HL-60 (cell line): ENCODE measurements at regions not wholly inside any gene's neighbourhood (a gene's known extent, or its start where the extent isn't known, plus 50 kb on each side); places are given as distances from the start of the nearest gene placed in this dataset.

Experiments
- DNase-seq, 2 experiments: peaks; one replicate each; pipeline ENCODE4 v3.0.0-alpha.2; 2010 to 2020; ENCODE audit warnings: low read depth in 1 of 2, low spot score in 1 of 2
- H3K27ac ChIP-seq: fragments of 250-450 bp; sonication (Bioruptor Pico); replicated peaks from 2 replicates; pipeline ENCODE4 v1.5.1; 2020; ENCODE audit warnings: mild to moderate bottlenecking, moderate library complexity
- H3K27me3 ChIP-seq: fragments of 250-450 bp; sonication (Bioruptor Pico); 2 replicates; pipeline ENCODE4 v1.5.1; 2021; ENCODE audit warnings: mild to moderate bottlenecking, moderate library complexity; ENCODE audit not compliant: insufficient read depth, poor library complexity, severe bottlenecking
- H3K4me3 ChIP-seq: replicated peaks from 2 replicates; pipeline ENCODE4 v1.5.1; 2011; ENCODE audit warnings: mild to moderate bottlenecking, control low read depth, low read length; ENCODE audit not compliant: insufficient read depth
- GABPA ChIP-seq: IDR thresholded peaks from 2 replicates; pipeline ENCODE4 v1.6.1; 2012; ENCODE audit warnings: low read depth
- POLR2AphosphoS5 ChIP-seq: IDR thresholded peaks from 2 replicates; pipeline ENCODE4 v1.6.1; 2012; ENCODE audit warnings: low read depth
- SPI1 ChIP-seq: IDR thresholded peaks from 2 replicates; pipeline ENCODE4 v1.6.1; 2012; ENCODE audit warnings: low read depth, mild to moderate bottlenecking, borderline replicate concordance
- TF ChIP-seq, protein P1 (sequence below): IDR thresholded peaks from 2 replicates; pipeline ENCODE4 v1.6.1; 2012; ENCODE audit warnings: low read depth; ENCODE audit not compliant: insufficient replicate concordance
- TF ChIP-seq, protein P2 (sequence below): IDR thresholded peaks from one replicate; pipeline ENCODE4 v1.5.1; 2011; ENCODE audit warnings: low read length, control low read depth, inconsistent platforms; ENCODE audit not compliant: insufficient read depth

DNA sequence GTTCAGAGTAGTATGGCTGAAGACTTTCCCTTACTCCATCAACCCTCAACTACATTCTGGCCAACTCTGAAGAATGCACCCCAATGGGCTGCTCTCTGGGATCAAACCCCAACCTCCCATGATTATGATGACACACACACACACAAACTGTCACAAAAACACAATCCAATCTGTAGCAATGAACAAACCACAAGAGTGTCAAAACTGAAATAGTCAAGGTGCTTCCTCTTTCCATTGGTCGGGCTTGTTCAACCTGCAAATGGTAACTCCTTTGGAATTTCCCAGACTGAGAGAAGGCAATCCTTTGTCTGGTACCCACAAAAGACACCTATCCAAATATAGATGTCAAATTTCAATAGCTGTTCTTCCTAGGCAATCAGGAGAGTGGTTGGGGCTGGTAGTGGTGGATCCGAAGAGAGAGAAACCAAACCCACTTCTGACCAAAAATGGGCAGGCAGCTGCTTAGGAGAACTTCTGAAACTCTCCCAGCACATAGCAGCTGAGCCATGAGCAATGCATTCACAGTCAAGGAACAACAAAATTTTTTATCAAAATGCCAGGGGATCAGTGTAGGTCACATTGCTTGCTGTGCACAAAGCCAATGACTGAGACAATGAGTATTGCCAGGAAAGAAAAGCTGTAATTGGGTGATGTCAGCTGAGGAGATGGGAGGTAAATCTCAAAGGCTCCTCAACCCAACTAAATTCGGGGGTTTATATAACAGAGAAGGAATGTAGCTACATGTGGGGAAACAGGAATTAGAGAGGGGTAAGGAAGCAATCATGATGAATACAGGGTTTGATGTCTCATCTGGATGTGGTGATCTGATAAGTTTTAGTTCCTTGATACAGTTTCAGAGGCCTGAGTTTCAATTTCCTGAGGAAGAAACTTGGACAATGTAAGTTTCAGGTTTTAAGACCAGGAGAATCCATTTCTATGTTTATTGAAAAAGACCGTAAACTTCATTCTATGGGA is 191.4 kb downstream of the KITLG start:
- Histone ChIP-seq H3K27me3 (no peaks in the 10 kb centered on the region), H3K4me3 (no peak overlapping the region), H3K27ac (peak overlapping the region; percentile 18)
- DNase-seq = peak; percentile 10 to 65
- peak; percentile 66; the same call in 1 of the 2 replicates for TF ChIP-seq POLR2AphosphoS5
- TF ChIP-seq SPI1 = peak; percentile 50; the same call in 1 of the 2 replicates
- TF ChIP-seq, protein P1, sequence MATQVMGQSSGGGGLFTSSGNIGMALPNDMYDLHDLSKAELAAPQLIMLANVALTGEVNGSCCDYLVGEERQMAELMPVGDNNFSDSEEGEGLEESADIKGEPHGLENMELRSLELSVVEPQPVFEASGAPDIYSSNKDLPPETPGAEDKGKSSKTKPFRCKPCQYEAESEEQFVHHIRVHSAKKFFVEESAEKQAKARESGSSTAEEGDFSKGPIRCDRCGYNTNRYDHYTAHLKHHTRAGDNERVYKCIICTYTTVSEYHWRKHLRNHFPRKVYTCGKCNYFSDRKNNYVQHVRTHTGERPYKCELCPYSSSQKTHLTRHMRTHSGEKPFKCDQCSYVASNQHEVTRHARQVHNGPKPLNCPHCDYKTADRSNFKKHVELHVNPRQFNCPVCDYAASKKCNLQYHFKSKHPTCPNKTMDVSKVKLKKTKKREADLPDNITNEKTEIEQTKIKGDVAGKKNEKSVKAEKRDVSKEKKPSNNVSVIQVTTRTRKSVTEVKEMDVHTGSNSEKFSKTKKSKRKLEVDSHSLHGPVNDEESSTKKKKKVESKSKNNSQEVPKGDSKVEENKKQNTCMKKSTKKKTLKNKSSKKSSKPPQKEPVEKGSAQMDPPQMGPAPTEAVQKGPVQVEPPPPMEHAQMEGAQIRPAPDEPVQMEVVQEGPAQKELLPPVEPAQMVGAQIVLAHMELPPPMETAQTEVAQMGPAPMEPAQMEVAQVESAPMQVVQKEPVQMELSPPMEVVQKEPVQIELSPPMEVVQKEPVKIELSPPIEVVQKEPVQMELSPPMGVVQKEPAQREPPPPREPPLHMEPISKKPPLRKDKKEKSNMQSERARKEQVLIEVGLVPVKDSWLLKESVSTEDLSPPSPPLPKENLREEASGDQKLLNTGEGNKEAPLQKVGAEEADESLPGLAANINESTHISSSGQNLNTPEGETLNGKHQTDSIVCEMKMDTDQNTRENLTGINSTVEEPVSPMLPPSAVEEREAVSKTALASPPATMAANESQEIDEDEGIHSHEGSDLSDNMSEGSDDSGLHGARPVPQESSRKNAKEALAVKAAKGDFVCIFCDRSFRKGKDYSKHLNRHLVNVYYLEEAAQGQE = peak; percentile 11
- no peak for TF ChIP-seq GABPA
- TF ChIP-seq, protein P2, sequence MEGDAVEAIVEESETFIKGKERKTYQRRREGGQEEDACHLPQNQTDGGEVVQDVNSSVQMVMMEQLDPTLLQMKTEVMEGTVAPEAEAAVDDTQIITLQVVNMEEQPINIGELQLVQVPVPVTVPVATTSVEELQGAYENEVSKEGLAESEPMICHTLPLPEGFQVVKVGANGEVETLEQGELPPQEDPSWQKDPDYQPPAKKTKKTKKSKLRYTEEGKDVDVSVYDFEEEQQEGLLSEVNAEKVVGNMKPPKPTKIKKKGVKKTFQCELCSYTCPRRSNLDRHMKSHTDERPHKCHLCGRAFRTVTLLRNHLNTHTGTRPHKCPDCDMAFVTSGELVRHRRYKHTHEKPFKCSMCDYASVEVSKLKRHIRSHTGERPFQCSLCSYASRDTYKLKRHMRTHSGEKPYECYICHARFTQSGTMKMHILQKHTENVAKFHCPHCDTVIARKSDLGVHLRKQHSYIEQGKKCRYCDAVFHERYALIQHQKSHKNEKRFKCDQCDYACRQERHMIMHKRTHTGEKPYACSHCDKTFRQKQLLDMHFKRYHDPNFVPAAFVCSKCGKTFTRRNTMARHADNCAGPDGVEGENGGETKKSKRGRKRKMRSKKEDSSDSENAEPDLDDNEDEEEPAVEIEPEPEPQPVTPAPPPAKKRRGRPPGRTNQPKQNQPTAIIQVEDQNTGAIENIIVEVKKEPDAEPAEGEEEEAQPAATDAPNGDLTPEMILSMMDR = no peak

DNA sequence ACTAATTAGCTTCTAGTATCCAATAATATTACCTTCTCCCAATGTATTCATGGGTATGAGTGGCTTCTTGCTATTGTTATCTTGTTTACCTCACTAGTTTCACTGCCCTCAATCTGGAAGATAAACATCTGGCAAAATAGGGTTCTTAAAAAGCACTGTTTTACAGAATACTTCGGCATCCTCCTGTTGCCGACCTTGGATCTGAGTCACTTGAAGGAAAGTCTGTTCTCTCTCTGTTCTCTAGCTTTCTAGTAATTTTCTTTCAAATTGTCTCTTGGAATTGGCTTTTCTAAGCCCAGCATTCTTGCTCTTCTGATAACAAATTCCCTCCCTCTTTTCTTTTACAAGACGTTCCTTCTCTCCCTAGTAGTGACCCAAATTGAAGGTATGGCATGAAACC is 189.5 kb downstream of the KITLG start:
- Histone ChIP-seq H3K27ac (no peak overlapping the region), H3K4me3 (no peak overlapping the region), H3K27me3 (no peaks in the 10 kb centered on the region)
- no peak for DNase-seq
- TF ChIP-seq, protein P2 = no peak
- TF ChIP-seq, protein P1 = no peak
- TF ChIP-seq POLR2AphosphoS5 (no peak), SPI1 (no peak), GABPA (no peak)

DNA sequence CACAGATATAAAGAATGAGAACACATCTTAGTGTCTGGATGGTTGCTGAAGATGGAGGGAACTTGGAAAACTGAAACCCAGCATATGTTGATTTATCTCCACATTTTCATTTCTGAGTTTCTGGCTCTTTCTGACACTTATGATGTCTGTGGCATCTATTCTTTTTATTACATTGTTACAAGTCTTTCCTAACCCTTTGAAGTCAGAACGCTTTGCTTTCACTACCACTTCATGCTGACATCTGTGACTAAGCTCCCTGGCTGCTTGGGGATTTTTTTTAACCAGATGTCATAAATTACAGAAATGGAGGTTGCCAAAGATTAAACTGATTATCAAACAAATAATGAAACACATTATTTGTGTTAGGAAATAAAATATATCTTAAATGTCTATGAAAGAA is 188.7 kb downstream of the KITLG start:
- H3K4me3 ChIP-seq = no peak overlapping the region
- TF ChIP-seq, protein P2 = no peak
- TF ChIP-seq SPI1 (no peak), POLR2AphosphoS5 (no peak)
- TF ChIP-seq, protein P1 = no peak
- DNase-seq = no peak
- H3K27ac ChIP-seq = no peak overlapping the region
- no peaks in the 10 kb centered on the region for H3K27me3 ChIP-seq
